CD4-positive, alpha-beta memory T cell (primary cell): ENCODE measurements at regions not wholly inside any gene's neighbourhood (a gene's known extent, or its start where the extent isn't known, plus 50 kb on each side); places are given as distances from the start of the nearest gene placed in this dataset.
"Not testable (repeated sequence)": the region's sequence is repeated elsewhere in the genome, so short reads cannot be mapped to it uniquely, and the experiment has no call there.

Source experiments
- CTCF ChIA-PET: fragments of 350-600 bp; sonication (Branson Sonifier 250); formaldehyde crosslinking; loops from one replicate; lab custom pipeline; 2021; ENCODE audit warnings: inconsistent platforms; ENCODE audit not compliant: partially characterized antibody; lab: Charles Lee
- POLR2A ChIA-PET: fragments of 350-600 bp; sonication (Branson Sonifier 250); formaldehyde crosslinking; loops from one replicate; lab custom pipeline; 2021; ENCODE audit not compliant: partially characterized antibody; lab: Charles Lee
- DNase-seq, 5 donors: peaks; one replicate each; pipeline versions ENCODE4 v3.0.0 to v3.0.0-alpha.2; 2020 to 2022; ENCODE audit warnings: mixed read lengths in 1 of 5
- H3K27ac ChIP-seq: one replicate; pipeline ENCODE4 v1.7.0; 2013; ENCODE audit warnings: low read depth, low read length
- H3K27me3 ChIP-seq: 2 replicates; pipeline ENCODE4 v1.7.0; 2013; ENCODE audit warnings: mild to moderate bottlenecking, low read length, moderate library complexity; ENCODE audit not compliant: insufficient read depth
- H3K36me3 ChIP-seq: 2 replicates; pipeline ENCODE4 v1.7.0; 2013; ENCODE audit warnings: mild to moderate bottlenecking, low read length, moderate library complexity; ENCODE audit not compliant: insufficient read depth
- H3K4me1 ChIP-seq: 2 replicates; pipeline ENCODE4 v1.7.0; 2013; ENCODE audit warnings: mild to moderate bottlenecking, low read length, moderate library complexity; ENCODE audit not compliant: insufficient read depth
- H3K4me3 ChIP-seq, 2 donors: one replicate each; pipeline ENCODE4 v1.7.0; 2013; ENCODE audit warnings: low read length in 2 of 2, mild to moderate bottlenecking in 1 of 2
- H3K9me3 ChIP-seq, 2 donors: one replicate each; pipeline ENCODE4 v1.7.0; 2013; ENCODE audit warnings: low read length in 2 of 2, control low read depth in 1 of 2; ENCODE audit not compliant: control insufficient read depth in 1 of 2
- H3K27ac Mint-ChIP-seq, 7 donors: one replicate each; pipeline ENCODE4 v1.8.0; 2020 to 2021; ENCODE audit warnings: mixed read lengths in 7 of 7, mild to moderate bottlenecking in 6 of 7, inconsistent platforms in 3 of 7, moderate library complexity in 3 of 7
- H3K27me3 Mint-ChIP-seq, 2 donors: one replicate each; pipeline ENCODE4 v1.8.0; 2020 to 2021; ENCODE audit warnings: mixed read lengths in 2 of 2
- H3K36me3 Mint-ChIP-seq, 2 donors: one replicate each; pipeline ENCODE4 v1.8.0; 2020 to 2021; ENCODE audit warnings: mixed read lengths in 2 of 2, inconsistent platforms in 1 of 2, mild to moderate bottlenecking in 1 of 2
- H3K4me1 Mint-ChIP-seq, 4 donors: one replicate each; pipeline ENCODE4 v1.8.0; 2020 to 2021; ENCODE audit warnings: mixed read lengths in 4 of 4, mild to moderate bottlenecking in 1 of 4
- H3K4me3 Mint-ChIP-seq, 8 donors: one replicate each; pipeline ENCODE4 v1.8.0; 2020 to 2021; ENCODE audit warnings: mixed read lengths in 8 of 8, mild to moderate bottlenecking in 7 of 8, moderate library complexity in 6 of 8, inconsistent platforms in 3 of 8
- H3K9me3 Mint-ChIP-seq, 8 donors: one replicate each; pipeline ENCODE4 v1.8.0; 2020 to 2021; ENCODE audit warnings: mixed read lengths in 8 of 8, mild to moderate bottlenecking in 5 of 8, inconsistent platforms in 3 of 8, moderate library complexity in 1 of 8
- intact Hi-C: fragments of 100-400 bp; cut with micrococcal nuclease; formaldehyde crosslinking; loops from one replicate; pipeline ENCODE4 v1.15.1; 2023

GRCh38 chr1:196366-196765 is 255.1 kb downstream of the OR4F29 start:
- H3K4me3 ChIP-seq, H3K27ac ChIP-seq, H3K36me3 Mint-ChIP-seq, H3K36me3 ChIP-seq, H3K4me1 Mint-ChIP-seq, DNase-seq, intact Hi-C loops, H3K27me3 Mint-ChIP-seq, CTCF ChIA-PET, H3K27me3 ChIP-seq, H3K9me3 Mint-ChIP-seq, H3K9me3 ChIP-seq, H3K4me3 Mint-ChIP-seq, POLR2A ChIA-PET, H3K4me1 ChIP-seq, H3K27ac Mint-ChIP-seq: not testable (repeated sequence)

- POLR2A ChIA-PET, H3K4me3 ChIP-seq, H3K9me3 ChIP-seq, CTCF ChIA-PET, H3K27me3 Mint-ChIP-seq, H3K27ac ChIP-seq, intact Hi-C loops, H3K27me3 ChIP-seq, H3K4me1 ChIP-seq, H3K36me3 ChIP-seq, H3K9me3 Mint-ChIP-seq: not testable (repeated sequence)
- Mint-ChIP-seq H3K4me3 (peak overlapping the region in 2 of 8 donors; percentile 7 to 42), H3K27ac (peak overlapping the region in 6 of 7 donors; percentile 52 to 90 (median 72)), H3K4me1 (peaks cover 5 to 12% (median 9%) of the 10 kb centered on the region in 4 donors), H3K36me3 (peaks cover 3 to 11% of the 10 kb centered on the region in 2 donors)
- DNase-seq, result peak in 3 of 5 donors; percentile 9 to 55 (median 24)
Observed at GRCh38 chr1:191296-192049, 260.0 kb downstream of the OR4F29 start.

- H3K36me3 ChIP-seq, H3K27me3 Mint-ChIP-seq, DNase-seq, CTCF ChIA-PET, H3K9me3 ChIP-seq, H3K27ac ChIP-seq, H3K9me3 Mint-ChIP-seq, H3K27me3 ChIP-seq, H3K4me1 ChIP-seq, H3K4me3 ChIP-seq, intact Hi-C loops, POLR2A ChIA-PET: not testable (repeated sequence)
- Mint-ChIP-seq H3K4me1 (peaks cover 5 to 12% (median 9%) of the 10 kb centered on the region in 4 donors), H3K27ac (peak overlapping the region; percentile 3 to 76 (median 57)), H3K36me3 (peaks cover 3 to 11% of the 10 kb centered on the region in 2 donors), H3K4me3 (peak overlapping the region in 1 of 8 donors; percentile 2)
Observed at GRCh38 chr1:190678-191077, 260.8 kb downstream of the OR4F29 start.

GRCh38 chr1:189915-190314 is 261.6 kb downstream of the OR4F29 start:
- CTCF ChIA-PET, H3K4me3 Mint-ChIP-seq, H3K9me3 Mint-ChIP-seq, H3K27ac Mint-ChIP-seq, intact Hi-C loops, H3K36me3 ChIP-seq, H3K27ac ChIP-seq, H3K4me3 ChIP-seq, DNase-seq, H3K27me3 Mint-ChIP-seq, POLR2A ChIA-PET, H3K27me3 ChIP-seq, H3K4me1 ChIP-seq, H3K9me3 ChIP-seq: not testable (repeated sequence)
- Mint-ChIP-seq H3K36me3 (peaks cover 3 to 11% of the 10 kb centered on the region in 2 donors), H3K4me1 (peaks cover 5 to 12% (median 9%) of the 10 kb centered on the region in 4 donors)

- intact Hi-C loops, H3K27me3 ChIP-seq, H3K9me3 Mint-ChIP-seq, POLR2A ChIA-PET, H3K4me1 ChIP-seq, H3K27ac Mint-ChIP-seq, H3K27me3 Mint-ChIP-seq, DNase-seq, H3K36me3 ChIP-seq, H3K27ac ChIP-seq, H3K9me3 ChIP-seq, H3K4me3 Mint-ChIP-seq, H3K4me3 ChIP-seq, CTCF ChIA-PET: not testable (repeated sequence)
- Mint-ChIP-seq H3K36me3 (peaks cover 3 to 13% of the 10 kb centered on the region in 2 donors), H3K4me1 (peaks cover 5 to 12% (median 9%) of the 10 kb centered on the region in 4 donors)
Observed at GRCh38 chr1:189270-189669, 262.2 kb downstream of the OR4F29 start.

GRCh38 chr1:187298-187697 is 264.2 kb downstream of the OR4F29 start:
- intact Hi-C loops, H3K27ac ChIP-seq, CTCF ChIA-PET, H3K4me1 ChIP-seq, H3K4me3 Mint-ChIP-seq, DNase-seq, H3K36me3 ChIP-seq, H3K27me3 Mint-ChIP-seq, H3K27ac Mint-ChIP-seq, H3K4me3 ChIP-seq, H3K9me3 Mint-ChIP-seq, H3K9me3 ChIP-seq, POLR2A ChIA-PET, H3K27me3 ChIP-seq: not testable (repeated sequence)
- Mint-ChIP-seq H3K4me1 (peaks cover 5 to 12% (median 9%) of the 10 kb centered on the region in 4 donors), H3K36me3 (peaks cover 3 to 14% of the 10 kb centered on the region in 2 donors)

GRCh38 chr1:186691-187131 is 264.8 kb downstream of the OR4F29 start:
- POLR2A ChIA-PET, H3K27me3 ChIP-seq, CTCF ChIA-PET, H3K36me3 ChIP-seq, intact Hi-C loops, H3K9me3 ChIP-seq, H3K27ac Mint-ChIP-seq, H3K27ac ChIP-seq, H3K4me3 ChIP-seq, H3K9me3 Mint-ChIP-seq, H3K4me3 Mint-ChIP-seq, H3K4me1 ChIP-seq, H3K27me3 Mint-ChIP-seq, DNase-seq: not testable (repeated sequence)
- Mint-ChIP-seq H3K4me1 (peaks cover 5 to 12% (median 9%) of the 10 kb centered on the region in 4 donors), H3K36me3 (peaks cover 3 to 14% of the 10 kb centered on the region in 2 donors)
